WERI-Rb-1 (cell line): ENCODE measurements at regions not wholly inside any gene's neighbourhood (a gene's known extent, or its start where the extent isn't known, plus 50 kb on each side); places are given as distances from the start of the nearest gene placed in this dataset.

Experiments
- DNase-seq: peaks from one replicate; pipeline ENCODE4 v3.0.0-alpha.2; 2020
- H3K27ac ChIP-seq: fragments of 250-450 bp; sonication (Bioruptor Pico); 2 replicates; pipeline ENCODE4 v1.5.1; 2020; ENCODE audit warnings: mild to moderate bottlenecking, moderate library complexity
- H3K27me3 ChIP-seq: fragments of 250-450 bp; sonication (Bioruptor Pico); 2 replicates; pipeline ENCODE4 v1.5.1; 2021; ENCODE audit warnings: mild to moderate bottlenecking, low read depth, moderate library complexity; ENCODE audit not compliant: insufficient read depth, severe bottlenecking
- H3K36me3 ChIP-seq: fragments of 250-450 bp; sonication (Bioruptor Pico); 2 replicates; pipeline ENCODE4 v1.5.1; 2020; ENCODE audit warnings: mild to moderate bottlenecking, moderate library complexity
- H3K4me3 ChIP-seq: 2 replicates; pipeline ENCODE4 v1.5.1; 2011; ENCODE audit warnings: low read depth, mild to moderate bottlenecking, control low read depth, low read length
- H3K9me3 ChIP-seq: fragments of 250-450 bp; sonication (Bioruptor Pico); 2 replicates; pipeline ENCODE4 v1.5.1; 2021; ENCODE audit warnings: mild to moderate bottlenecking, moderate library complexity; ENCODE audit not compliant: severe bottlenecking
- CTCF ChIP-seq: IDR thresholded peaks from 2 replicates; pipeline ENCODE4 v1.5.1; 2011; ENCODE audit warnings: low read depth, mild to moderate bottlenecking, control low read depth, inconsistent platforms, low read length

- Histone ChIP-seq H3K4me3 (no peak overlapping the region), H3K36me3 (no peaks in the 10 kb centered on the region), H3K27me3 (peaks cover 6% of the 10 kb centered on the region), H3K9me3 (no peaks in the 10 kb centered on the region), H3K27ac (no peak overlapping the region)
- no peak for TF ChIP-seq CTCF
- no peak for DNase-seq
Observed at GRCh38 chr2:228469721-228470120, 288.2 kb upstream of the SPHKAP start.

- no peaks in the 10 kb centered on the region for H3K9me3 ChIP-seq
- no peak overlapping the region for H3K4me3 ChIP-seq
- H3K36me3 ChIP-seq = no peaks in the 10 kb centered on the region
- TF ChIP-seq CTCF = no peak
- DNase-seq = no peak
- no peak overlapping the region for H3K27ac ChIP-seq
- H3K27me3 ChIP-seq = peaks cover 6% of the 10 kb centered on the region
Observed at GRCh38 chr2:228466851-228467250, 285.4 kb upstream of the SPHKAP start.

- Histone ChIP-seq H3K9me3 (no peaks in the 10 kb centered on the region), H3K36me3 (no peaks in the 10 kb centered on the region), H3K27me3 (peaks cover 3% of the 10 kb centered on the region), H3K27ac (no peak overlapping the region), H3K4me3 (no peak overlapping the region)
- DNase-seq = no peak
- no peak for TF ChIP-seq CTCF
Observed at GRCh38 chr2:228465408-228465807, 283.9 kb upstream of the SPHKAP start.

GRCh38 chr2:228458364-228458763 lies 276.9 kb upstream of the SPHKAP start:
- no peak for DNase-seq
- TF ChIP-seq CTCF = no peak
- H3K4me3 ChIP-seq = no peak overlapping the region
- H3K9me3 ChIP-seq = no peaks in the 10 kb centered on the region
- H3K27ac ChIP-seq = no peak overlapping the region
- H3K36me3 ChIP-seq = no peaks in the 10 kb centered on the region
- H3K27me3 ChIP-seq = no peaks in the 10 kb centered on the region

GRCh38 chr2:228447266-228447915 lies 265.9 kb upstream of the SPHKAP start:
- DNase-seq = no peak

More at GRCh38 chr2:228447266-228447915, 265.9 kb upstream of the SPHKAP start:
- Histone ChIP-seq H3K36me3 (no peaks in the 10 kb centered on the region), H3K27me3 (peaks cover 9% of the 10 kb centered on the region), H3K4me3 (no peak overlapping the region), H3K27ac (no peak overlapping the region), H3K9me3 (no peaks in the 10 kb centered on the region)
- no peak for TF ChIP-seq CTCF
